Hematopoietic multipotent progenitor cell (in vitro differentiated cells): ENCODE measurements at regions not wholly inside any gene's neighbourhood (a gene's known extent, or its start where the extent isn't known, plus 50 kb on each side); places are given as distances from the start of the nearest gene placed in this dataset.
"Not testable (repeated sequence)": the region's sequence is repeated elsewhere in the genome, so short reads cannot be mapped to it uniquely, and the experiment has no call there.

ENCODE experiments used
- DNase-seq, 3 donors: peaks; one replicate each; pipeline ENCODE4 v3.0.0-alpha.2; 2011 to 2015; ENCODE audit warnings: low read depth in 2 of 3, low spot score in 2 of 3

- no peak for DNase-seq
Measured at GRCh38 chr4:14334166-14334565, 668.1 kb upstream of the CPEB2 start.

GRCh38 chr4:14335872-14336271, 666.4 kb upstream of the CPEB2 start:
- DNase-seq: no peak

- DNase-seq: no peak
Measured at GRCh38 chr4:14336656-14337055, 665.6 kb upstream of the CPEB2 start.

- no peak for DNase-seq
Measured at GRCh38 chr4:14337892-14338584, 664.2 kb upstream of the CPEB2 start.

GRCh38 chr4:14338585-14339265, 663.6 kb upstream of the CPEB2 start:
- no peak for DNase-seq

- DNase-seq: no peak
Measured at GRCh38 chr4:14339715-14340114, 662.6 kb upstream of the CPEB2 start.

- DNase-seq: no peak
Measured at GRCh38 chr4:14340321-14340720, 662.0 kb upstream of the CPEB2 start.

- DNase-seq: no peak
Measured at GRCh38 chr4:14343961-14344360, 658.3 kb upstream of the CPEB2 start.

GRCh38 chr4:14345356-14345775, 656.9 kb upstream of the CPEB2 start:
- no peak for DNase-seq

GRCh38 chr4:14347526-14347925, 654.8 kb upstream of the CPEB2 start:
- DNase-seq: no peak

- DNase-seq: no peak
Measured at GRCh38 chr4:14348506-14348905, 653.8 kb upstream of the CPEB2 start.

GRCh38 chr4:14358544-14359160, 643.6 kb upstream of the CPEB2 start:
- DNase-seq: not testable (repeated sequence)

- no peak for DNase-seq
Measured at GRCh38 chr4:14359991-14360390, 642.3 kb upstream of the CPEB2 start.

- peak in 2 of 3 donors; percentile 0 to 6 for DNase-seq
Measured at GRCh38 chr4:14361084-14361483, 641.2 kb upstream of the CPEB2 start.

GRCh38 chr4:14362385-14362784, 639.9 kb upstream of the CPEB2 start:
- no peak for DNase-seq

- no peak for DNase-seq
Measured at GRCh38 chr4:14364953-14365536, 637.2 kb upstream of the CPEB2 start.

- no peak for DNase-seq
Measured at GRCh38 chr4:14368391-14368790, 633.9 kb upstream of the CPEB2 start.

GRCh38 chr4:14371131-14371530, 631.1 kb upstream of the CPEB2 start:
- DNase-seq: no peak

- DNase-seq: no peak
Measured at GRCh38 chr4:14375816-14376215, 626.5 kb upstream of the CPEB2 start.

- no peak for DNase-seq
Measured at GRCh38 chr4:14379183-14379582, 623.1 kb upstream of the CPEB2 start.

GRCh38 chr4:14383652-14384051, 618.6 kb upstream of the CPEB2 start:
- DNase-seq: peak in 1 of 3 donors; percentile 55

- no peak for DNase-seq
Measured at GRCh38 chr4:14384824-14385223, 617.5 kb upstream of the CPEB2 start.
